Mesothelial cell of epicardium (in vitro differentiated cells): ENCODE measurements at regions not wholly inside any gene's neighbourhood (a gene's known extent, or its start where the extent isn't known, plus 50 kb on each side); places are given as distances from the start of the nearest gene placed in this dataset.

Experiments used
- DNase-seq, 2 experiments: peaks; one replicate each; pipeline ENCODE4 v3.0.0; 2021; ENCODE audit warnings: low spot score in 2 of 2; ENCODE audit not compliant: unreplicated experiment in 2 of 2
- H3K27ac Mint-ChIP-seq: 2 replicates; pipeline ENCODE4 v1.8.0; 2021; ENCODE audit warnings: mixed read lengths
- H3K27me3 Mint-ChIP-seq: 2 replicates; pipeline ENCODE4 v1.8.0; 2021; ENCODE audit warnings: low read depth, mixed read lengths
- H3K36me3 Mint-ChIP-seq: 2 replicates; pipeline ENCODE4 v1.8.0; 2021; ENCODE audit warnings: mixed read lengths
- H3K4me1 Mint-ChIP-seq: 2 replicates; pipeline ENCODE4 v1.8.0; 2021; ENCODE audit warnings: mixed read lengths
- H3K4me3 Mint-ChIP-seq: 2 replicates; pipeline ENCODE4 v1.8.0; 2021; ENCODE audit warnings: mild to moderate bottlenecking, moderate library complexity, mixed read lengths
- H3K9me3 Mint-ChIP-seq: 2 replicates; pipeline ENCODE4 v1.8.0; 2021; ENCODE audit warnings: mixed read lengths
- CTCF ChIP-seq: fragments of 200-600 bp; sonication (generic); IDR thresholded peaks from one replicate; pipeline ENCODE4 v1.5.0; 2021; ENCODE audit warnings: antibody characterized with exemption; ENCODE audit not compliant: unreplicated experiment

GRCh38 chr1:77623066-77623465, 59.4 kb downstream of the ZZZ3 start:
- Mint-ChIP-seq H3K4me1 (peaks cover 5% of the 10 kb centered on the region), H3K4me3 (no peak overlapping the region), H3K36me3 (peaks cover 44% of the 10 kb centered on the region), H3K27ac (peak overlapping the region; percentile 8), H3K27me3 (no peaks in the 10 kb centered on the region), H3K9me3 (peaks cover 6% of the 10 kb centered on the region)
- no peak for DNase-seq
- TF ChIP-seq CTCF, result no peak

GRCh38 chr1:77620273-77620672, 62.2 kb downstream of the ZZZ3 start:
- Mint-ChIP-seq H3K27me3 (no peaks in the 10 kb centered on the region), H3K36me3 (peaks cover 33% of the 10 kb centered on the region), H3K4me1 (no peaks in the 10 kb centered on the region), H3K9me3 (no peaks in the 10 kb centered on the region), H3K27ac (no peak overlapping the region), H3K4me3 (no peak overlapping the region)
- no peak for DNase-seq
- no peak for TF ChIP-seq CTCF

- Mint-ChIP-seq H3K27me3 (no peaks in the 10 kb centered on the region), H3K4me3 (no peak overlapping the region), H3K27ac (no peak overlapping the region), H3K4me1 (no peaks in the 10 kb centered on the region), H3K9me3 (peaks cover 34% of the 10 kb centered on the region), H3K36me3 (peaks cover 47% of the 10 kb centered on the region)
- no peak for TF ChIP-seq CTCF
- no peak for DNase-seq
Measured at GRCh38 chr1:77614037-77614436, 68.4 kb downstream of the ZZZ3 start.
